ENCODE measurements at regions not wholly inside any gene's neighbourhood (a gene's known extent, or its start where the extent isn't known, plus 50 kb on each side); places are given as distances from the start of the nearest gene placed in this dataset.

- no peak overlapping the region for H2AFZ ChIP-seq (ENCODE audit: low read length)
- H3K27ac ChIP-seq (ENCODE audit: low read length), result no peak overlapping the region
- H3K9ac ChIP-seq (ENCODE audit: low read length), result no peak overlapping the region
- no peak overlapping the region for H3K4me2 ChIP-seq (ENCODE audit: low read depth, low read length)
- TF ChIP-seq CTCF (IDR thresholded peaks at IDR 0.05; ENCODE audit: low read length) (no peak), EZH2phosphoT487 (IDR thresholded peaks at IDR 0.05; ENCODE audit: low read length) (no peak), EZH2 (optimal IDR thresholded peaks at IDR 0.05; ENCODE audit: low read depth, low read length) (no peak)
- no peaks in the 10 kb centered on the region for H3K36me3 ChIP-seq (replicated peaks; ENCODE audit: insufficient read depth, low read length)
- H3K9me3 ChIP-seq (replicated peaks; ENCODE audit: insufficient read depth, low read length), result no peaks in the 10 kb centered on the region
- no peak for DNase-seq
- H3K4me3 ChIP-seq (ENCODE audit: low read length), result no peak overlapping the region
- no peaks in the 10 kb centered on the region for H3K27me3 ChIP-seq (replicated peaks; ENCODE audit: insufficient read depth, low read length)
- no peaks in the 10 kb centered on the region for H3K4me1 ChIP-seq (ENCODE audit: low read length)
- no peaks in the 10 kb centered on the region for H3K79me2 ChIP-seq (ENCODE audit: low read length)
- no peaks in the 10 kb centered on the region for H4K20me1 ChIP-seq (ENCODE audit: insufficient read depth, low read length)
- no peaks in the 10 kb centered on the region for H3K9me2 ChIP-seq (replicated peaks; ENCODE audit: insufficient read depth, low read length)
- H3F3A ChIP-seq (ENCODE audit: insufficient read depth, low read length), result no peaks in the 10 kb centered on the region
Observed at GRCh38 chr1:168435439-168435838, 108.4 kb downstream of the XCL2 start.

DNA sequence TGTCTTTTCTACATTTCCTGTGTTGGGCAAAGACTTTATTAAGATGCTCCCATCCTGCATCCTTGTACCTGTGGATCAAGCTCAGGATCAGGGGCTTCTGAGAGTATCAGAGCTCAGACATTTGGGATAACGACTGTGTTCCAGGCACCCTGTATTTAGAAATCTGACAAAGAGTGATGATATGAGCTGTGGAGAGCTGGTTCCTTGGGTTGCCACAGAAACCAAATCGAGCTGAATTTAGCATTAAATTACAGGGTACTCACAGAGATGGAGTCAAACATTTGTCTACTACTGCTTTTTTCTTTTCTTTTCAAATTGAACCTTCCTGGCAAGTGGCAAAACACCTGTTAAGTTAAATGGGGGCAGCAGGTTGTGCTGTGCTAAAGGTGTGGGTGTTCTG, 110.6 kb downstream of the XCL2 start:
- DNase-seq, result no peak
- Histone ChIP-seq H2AFZ (ENCODE audit: low read length) (no peak overlapping the region), H3K79me2 (ENCODE audit: low read length) (no peaks in the 10 kb centered on the region), H3K9me2 (replicated peaks; ENCODE audit: insufficient read depth, low read length) (no peaks in the 10 kb centered on the region), H3K4me2 (ENCODE audit: low read depth, low read length) (no peak overlapping the region), H3K4me3 (ENCODE audit: low read length) (no peak overlapping the region), H3K27me3 (replicated peaks; ENCODE audit: insufficient read depth, low read length) (no peaks in the 10 kb centered on the region), H3K4me1 (ENCODE audit: low read length) (peaks cover 7% of the 10 kb centered on the region; the same call in 1 of the 2 replicates), H3F3A (ENCODE audit: insufficient read depth, low read length) (no peaks in the 10 kb centered on the region), H3K9ac (ENCODE audit: low read length) (no peak overlapping the region), H4K20me1 (ENCODE audit: insufficient read depth, low read length) (no peaks in the 10 kb centered on the region), H3K36me3 (replicated peaks; ENCODE audit: insufficient read depth, low read length) (no peaks in the 10 kb centered on the region), H3K9me3 (replicated peaks; ENCODE audit: insufficient read depth, low read length) (no peaks in the 10 kb centered on the region), H3K27ac (ENCODE audit: low read length) (no peak overlapping the region)
- TF ChIP-seq EZH2phosphoT487 (IDR thresholded peaks at IDR 0.05; ENCODE audit: low read length), result no peak
- TF ChIP-seq EZH2 (optimal IDR thresholded peaks at IDR 0.05; ENCODE audit: low read depth, low read length), result no peak
- TF ChIP-seq CTCF (IDR thresholded peaks at IDR 0.05; ENCODE audit: low read length), result no peak

DNA sequence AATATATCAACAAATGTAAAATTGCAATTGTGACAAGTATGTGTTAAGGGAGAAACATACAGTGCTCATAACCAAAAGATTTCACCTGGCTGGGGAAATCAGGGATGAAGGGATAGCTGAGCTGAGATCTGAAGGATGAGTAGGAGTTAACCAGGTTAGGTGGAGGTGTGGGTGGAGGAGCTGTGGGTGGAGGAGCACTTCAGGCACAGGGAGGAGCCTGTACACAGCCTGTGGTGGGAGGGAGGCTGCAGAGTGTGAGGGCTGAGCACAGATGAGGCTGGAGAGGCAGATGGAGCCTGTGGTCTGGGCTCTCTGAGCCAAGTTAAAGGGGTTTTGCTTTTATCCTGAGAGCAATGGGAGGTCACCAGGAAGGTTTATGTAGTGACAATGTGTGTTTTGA, 111.9 kb downstream of the XCL2 start:
- Histone ChIP-seq H3K4me1 (ENCODE audit: low read length) (peaks cover 7% of the 10 kb centered on the region; the same call in 1 of the 2 replicates), H3K79me2 (ENCODE audit: low read length) (no peaks in the 10 kb centered on the region), H3K9ac (ENCODE audit: low read length) (no peak overlapping the region), H3K4me3 (ENCODE audit: low read length) (no peak overlapping the region), H3K9me2 (replicated peaks; ENCODE audit: insufficient read depth, low read length) (no peaks in the 10 kb centered on the region), H3K27ac (ENCODE audit: low read length) (no peak overlapping the region), H3K9me3 (replicated peaks; ENCODE audit: insufficient read depth, low read length) (no peaks in the 10 kb centered on the region), H3K36me3 (replicated peaks; ENCODE audit: insufficient read depth, low read length) (no peaks in the 10 kb centered on the region), H3F3A (ENCODE audit: insufficient read depth, low read length) (no peaks in the 10 kb centered on the region), H2AFZ (ENCODE audit: low read length) (no peak overlapping the region), H3K4me2 (ENCODE audit: low read depth, low read length) (no peak overlapping the region), H3K27me3 (replicated peaks; ENCODE audit: insufficient read depth, low read length) (no peaks in the 10 kb centered on the region), H4K20me1 (ENCODE audit: insufficient read depth, low read length) (no peaks in the 10 kb centered on the region)
- TF ChIP-seq EZH2 (optimal IDR thresholded peaks at IDR 0.05; ENCODE audit: low read depth, low read length) (no peak), EZH2phosphoT487 (IDR thresholded peaks at IDR 0.05; ENCODE audit: low read length) (no peak), CTCF (IDR thresholded peaks at IDR 0.05; ENCODE audit: low read length) (no peak)
- DNase-seq, result no peak
